Lower leg skin (tissue), 4 donors: ENCODE measurements at regions not wholly inside any gene's neighbourhood (a gene's known extent, or its start where the extent isn't known, plus 50 kb on each side); places are given as distances from the start of the nearest gene placed in this dataset.

ENCODE experiments used
- DNase-seq, 2 donors: peaks; one replicate each; pipeline ENCODE4 v3.0.0-alpha.2; 2019; ENCODE audit warnings: low spot score in 2 of 2
- H3K4me3 ChIP-seq: fragments of 200-600 bp; sonication (generic); 2 replicates; pipeline ENCODE4 v1.5.1; 2017; ENCODE audit warnings: mild to moderate bottlenecking, low read depth; ENCODE audit not compliant: poor library complexity, severe bottlenecking
- POLR2A ChIP-seq, 2 donors: fragments of 450-650 bp; IDR thresholded peaks; one replicate each; pipeline ENCODE4 v1.6.1; 2016 to 2017; ENCODE audit warnings: antibody characterized with exemption in 2 of 2, mild to moderate bottlenecking in 1 of 2, moderate library complexity in 1 of 2
- WGBS, 2 donors: methylation state at CpG; one replicate each; pipeline ENCODE4 v1.1.5; 2018; 5-methylcytosine and 5-hydroxymethylcytosine counted together
- intact Hi-C: fragments of 100-400 bp; cut with DNase I; formaldehyde crosslinking; loops from one replicate; pipeline ENCODE4 v1.15.0; 2023; ENCODE audit warnings: low total_unique reads
- TF ChIP-seq, protein P1 (sequence below), 3 donors: fragments of 450-650 bp; IDR thresholded peaks; one replicate each; pipeline ENCODE4 v1.5.1; 2016; ENCODE audit warnings: antibody characterized with exemption in 3 of 3, mild to moderate bottlenecking in 3 of 3, moderate library complexity in 2 of 3

DNA sequence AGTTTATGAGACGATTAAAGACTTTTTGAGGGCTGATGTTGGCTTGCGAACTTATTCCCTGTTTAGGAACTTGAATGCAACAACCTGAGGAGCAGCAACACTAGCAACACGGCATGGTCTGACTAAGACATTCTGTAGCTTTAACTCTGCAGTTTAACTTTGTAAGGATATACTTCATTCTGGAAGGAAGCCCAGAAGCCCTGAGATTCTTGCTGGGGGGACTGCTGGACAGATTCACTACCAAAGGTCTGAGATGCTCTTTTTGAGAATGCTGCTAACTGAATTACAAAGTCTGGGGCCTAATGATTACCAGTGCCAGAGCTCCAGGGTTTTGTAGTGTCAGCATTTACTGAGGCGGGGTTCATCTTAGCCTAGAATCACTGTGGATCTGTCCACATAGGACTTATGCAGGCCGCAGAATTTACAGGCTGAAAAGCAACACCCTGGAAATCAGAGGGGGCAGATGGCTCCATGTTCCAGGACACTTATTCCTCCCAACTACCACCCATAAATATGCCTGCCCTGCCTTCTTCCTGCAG lies 537.1 kb upstream of the CDH18 start:
- 87 to 89% methylated on average over 5 of the region's 5 CpGs for WGBS, 2 donors
- TF ChIP-seq, protein P1, sequence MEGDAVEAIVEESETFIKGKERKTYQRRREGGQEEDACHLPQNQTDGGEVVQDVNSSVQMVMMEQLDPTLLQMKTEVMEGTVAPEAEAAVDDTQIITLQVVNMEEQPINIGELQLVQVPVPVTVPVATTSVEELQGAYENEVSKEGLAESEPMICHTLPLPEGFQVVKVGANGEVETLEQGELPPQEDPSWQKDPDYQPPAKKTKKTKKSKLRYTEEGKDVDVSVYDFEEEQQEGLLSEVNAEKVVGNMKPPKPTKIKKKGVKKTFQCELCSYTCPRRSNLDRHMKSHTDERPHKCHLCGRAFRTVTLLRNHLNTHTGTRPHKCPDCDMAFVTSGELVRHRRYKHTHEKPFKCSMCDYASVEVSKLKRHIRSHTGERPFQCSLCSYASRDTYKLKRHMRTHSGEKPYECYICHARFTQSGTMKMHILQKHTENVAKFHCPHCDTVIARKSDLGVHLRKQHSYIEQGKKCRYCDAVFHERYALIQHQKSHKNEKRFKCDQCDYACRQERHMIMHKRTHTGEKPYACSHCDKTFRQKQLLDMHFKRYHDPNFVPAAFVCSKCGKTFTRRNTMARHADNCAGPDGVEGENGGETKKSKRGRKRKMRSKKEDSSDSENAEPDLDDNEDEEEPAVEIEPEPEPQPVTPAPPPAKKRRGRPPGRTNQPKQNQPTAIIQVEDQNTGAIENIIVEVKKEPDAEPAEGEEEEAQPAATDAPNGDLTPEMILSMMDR (IDR thresholded peaks at IDR 0.05): no peak
- TF ChIP-seq POLR2A (IDR thresholded peaks at IDR 0.05): no peak
- intact Hi-C loops: no loop called here
- no peak for DNase-seq
- H3K4me3 ChIP-seq: no peak overlapping the region

DNA sequence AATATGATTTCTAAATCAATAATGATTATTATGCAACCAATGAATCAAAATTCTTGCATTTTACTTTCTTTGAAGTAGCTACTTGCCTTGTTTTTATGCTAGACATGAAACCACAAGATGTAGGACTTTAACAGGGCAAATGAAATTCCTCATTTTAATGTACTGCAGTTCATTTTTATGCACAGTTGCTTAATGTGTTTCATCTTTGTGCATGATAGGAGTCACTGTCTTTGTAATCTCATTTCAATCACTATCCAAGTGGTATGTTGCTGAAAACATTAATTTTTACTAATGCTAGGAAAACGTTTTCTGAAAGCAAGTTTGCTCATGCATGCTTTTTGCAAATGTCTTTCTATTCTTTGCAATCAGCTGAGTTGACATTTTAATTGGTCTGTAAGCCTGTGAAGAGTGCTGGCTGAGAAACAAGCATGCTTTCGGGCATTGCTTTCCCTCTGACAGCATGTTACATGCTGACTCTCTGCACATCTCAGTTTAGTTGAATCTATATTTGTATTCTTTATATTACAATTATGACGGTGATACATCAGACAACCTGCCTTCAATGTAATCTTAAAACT lies 535.0 kb upstream of the CDH18 start:
- TF ChIP-seq POLR2A (IDR thresholded peaks at IDR 0.05): no peak
- TF ChIP-seq, protein P1 (IDR thresholded peaks at IDR 0.05): no peak
- no peak for DNase-seq
- intact Hi-C loops: no loop called here
- 22 to 37% methylated on average over 3 of the region's 3 CpGs for WGBS, 2 donors
- no peak overlapping the region for H3K4me3 ChIP-seq

DNA sequence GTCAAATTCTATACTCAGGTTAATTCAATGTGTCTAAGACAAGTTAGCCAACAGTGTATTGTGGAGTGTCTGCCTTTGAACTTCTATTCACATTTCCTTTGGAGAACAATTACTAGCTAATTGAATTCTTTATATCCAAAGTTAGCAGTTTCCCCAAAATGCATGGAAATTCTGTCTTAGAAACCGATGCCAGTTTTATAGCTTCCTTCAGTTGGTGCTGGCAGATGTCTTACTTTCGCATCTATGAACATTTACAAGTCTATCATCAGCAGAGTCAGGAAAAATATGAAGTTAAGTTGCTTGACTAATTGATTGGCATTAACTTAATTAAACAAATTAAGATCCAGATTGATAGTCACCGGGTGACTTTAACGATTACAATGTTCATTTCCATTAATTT lies 527.6 kb upstream of the CDH18 start:
- WGBS, 2 donors: 88 to 92% methylated on average over 4 of the region's 4 CpGs
- intact Hi-C loops: no loop called here
- H3K4me3 ChIP-seq: no peak overlapping the region
- DNase-seq: no peak
- TF ChIP-seq, protein P1 (IDR thresholded peaks at IDR 0.05): no peak
- no peak for TF ChIP-seq POLR2A (IDR thresholded peaks at IDR 0.05)

DNA sequence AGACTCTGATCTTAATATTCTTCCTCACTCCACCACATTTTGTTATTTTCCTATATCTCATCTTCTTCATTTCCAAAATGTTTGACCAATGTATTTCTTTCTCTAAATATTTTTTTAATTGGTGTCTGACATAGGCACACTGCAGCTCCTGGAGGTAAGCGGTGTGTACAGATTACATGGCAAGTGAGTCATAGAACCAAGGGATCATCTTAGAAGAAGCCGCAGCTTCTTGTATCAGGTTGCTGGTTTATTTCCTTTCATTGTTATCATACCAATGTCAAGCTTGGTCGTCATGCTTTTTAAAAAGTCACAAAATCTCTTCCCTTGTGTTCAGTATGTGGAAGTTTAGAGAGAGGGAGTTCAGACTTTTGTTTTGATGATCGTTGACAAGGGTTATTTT lies 526.1 kb upstream of the CDH18 start:
- TF ChIP-seq POLR2A (IDR thresholded peaks at IDR 0.05): no peak
- TF ChIP-seq, protein P1 (IDR thresholded peaks at IDR 0.05): no peak
- DNase-seq: no peak
- intact Hi-C loops: no loop called here
- H3K4me3 ChIP-seq: no peak overlapping the region
- WGBS, 2 donors: 75 to 80% methylated on average over 4 of the region's 4 CpGs

DNA sequence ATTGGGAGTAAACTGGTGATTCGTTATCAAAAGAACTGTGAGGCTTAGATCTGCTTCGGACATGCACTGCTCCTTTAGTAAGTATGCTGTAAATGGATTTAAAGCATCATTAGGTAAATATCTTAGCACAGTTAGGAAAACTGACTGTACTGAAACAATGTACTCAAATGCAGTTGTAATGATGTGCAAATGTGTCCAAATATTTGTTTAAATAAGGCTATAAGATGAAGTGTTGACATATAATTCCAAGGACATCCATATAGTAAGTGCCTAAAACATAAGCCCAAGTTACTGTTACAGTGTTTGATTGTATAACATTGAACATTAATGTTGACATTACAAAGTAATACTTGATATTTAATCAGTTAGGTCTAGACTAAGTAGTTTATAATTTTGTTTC lies 512.5 kb upstream of the CDH18 start:
- WGBS, 2 donors: 73% methylated on average over 2 of the region's 2 CpGs
- intact Hi-C loops: no loop called here

More for the DNA sequence above, 512.5 kb upstream of the CDH18 start:
- no peak for DNase-seq
- TF ChIP-seq POLR2A (IDR thresholded peaks at IDR 0.05): no peak
- TF ChIP-seq, protein P1 (IDR thresholded peaks at IDR 0.05): no peak
- H3K4me3 ChIP-seq: no peak overlapping the region
